HepG2 (cell line): ENCODE measurements at regions not wholly inside any gene's neighbourhood (a gene's known extent, or its start where the extent isn't known, plus 50 kb on each side); places are given as distances from the start of the nearest gene placed in this dataset.
A peak's percentile ranks its signal among the peaks of the same experiment; 100 is the strongest.

Experiments used
- ATAC-seq: fragments of 200-7000 bp; cut with Tn5 transposase; 3 replicates; pipeline ENCODE4 v1.9.1; 2020; ENCODE audit warnings: mild to moderate bottlenecking, moderate library complexity
- BruUV-seq: library from RNA; stranded (reverse); fragments of 400-500 nt; replicated peaks from 2 replicates; lab custom pipeline; 2021; lab: Mats Ljungman, UMichigan
- CTCF ChIA-PET: fragments of 300-600 bp; formaldehyde crosslinking; extraction: SDS; loops from one replicate; lab custom pipeline; 2021; ENCODE audit warnings: low total read pairs, inconsistent platforms, low intra/inter-chr PET ratio; lab: Yijun Ruan, JAX
- POLR2A ChIA-PET: fragments of 350-600 bp; sonication (Branson Sonifier 250); formaldehyde crosslinking; loops from one replicate; lab custom pipeline; 2020; ENCODE audit warnings: antibody characterized with exemption, inconsistent platforms; lab: Yijun Ruan, JAX
- DNase-seq: peaks from one replicate; pipeline ENCODE4 v3.0.0-alpha.2; 2015; ENCODE audit warnings: low spot score
- FAIRE-seq: peaks from 3 replicates; lab custom pipeline; 2011; peaks lifted over from hg19 to GRCh38; lab: Jason Lieb, UNC
- H2AFZ ChIP-seq: one replicate; pipeline ENCODE4 v1.6.1; 2011; ENCODE audit warnings: low read length, inconsistent platforms
- H3K27ac ChIP-seq: fragments of 300-600 bp; 3 replicates; pipeline ENCODE4 v1.8.0; 2011; ENCODE audit warnings: mixed run types, mild to moderate bottlenecking, mixed read lengths, low read length, inconsistent platforms; ENCODE audit not compliant: insufficient read depth; ENCODE audit errors: extremely low read length
- H3K27me3 ChIP-seq, 2 experiments: fragments of 200-600 bp in 1 of 2; 2 replicates in 1 of 2; 3 replicates in 1 of 2; pipeline versions ENCODE4 v1.6.0 to v1.8.0; 2011; ENCODE audit warnings: low read length in 2 of 2, mild to moderate bottlenecking in 2 of 2, moderate library complexity in 2 of 2, inconsistent platforms in 1 of 2; ENCODE audit not compliant: insufficient read depth in 2 of 2, control insufficient read depth in 1 of 2
- H3K36me3 ChIP-seq, 2 experiments: fragments of 200-600 bp in 1 of 2; replicated peaks in 1 of 2; 2 replicates in 1 of 2; 3 replicates in 1 of 2; pipeline versions ENCODE4 v1.5.1 to v1.8.0; 2011; ENCODE audit warnings: low read length in 2 of 2, inconsistent platforms in 1 of 2; ENCODE audit not compliant: insufficient read depth in 2 of 2, control insufficient read depth in 1 of 2
- H3K4me1 ChIP-seq: 2 replicates; pipeline ENCODE4 v1.5.1; 2012; ENCODE audit warnings: low read length, inconsistent platforms; ENCODE audit not compliant: insufficient read depth
- H3K4me2 ChIP-seq: 2 replicates; pipeline ENCODE4 v1.6.0; 2011; ENCODE audit warnings: low read depth, low read length, inconsistent platforms
- H3K4me3 ChIP-seq, 3 experiments: fragments of 200-600 bp in 1 of 3; sonication (generic), shearing (Covaris generic) in 1 of 3; replicated peaks in 1 of 3; 2 replicates each; pipeline ENCODE4 v1.5.1; 2011 to 2016; ENCODE audit warnings: low read length in 3 of 3, inconsistent platforms in 2 of 3, low read depth in 2 of 3, mild to moderate bottlenecking in 2 of 3, control low read depth in 1 of 3, mixed read lengths in 1 of 3; ENCODE audit not compliant: insufficient read depth in 1 of 3
- H3K79me2 ChIP-seq: one replicate; pipeline ENCODE4 v1.6.1; 2011; ENCODE audit warnings: low read length, inconsistent platforms; ENCODE audit not compliant: insufficient read depth
- H3K9ac ChIP-seq: 2 replicates; pipeline ENCODE4 v1.6.0; 2011; ENCODE audit warnings: mild to moderate bottlenecking, low read depth, low read length, inconsistent platforms; ENCODE audit not compliant: insufficient read depth
- H3K9me3 ChIP-seq: 2 replicates; pipeline ENCODE4 v1.5.1; 2012; ENCODE audit warnings: mild to moderate bottlenecking, low read length
- H4K20me1 ChIP-seq: 2 replicates; pipeline ENCODE4 v1.6.0; 2011; ENCODE audit warnings: inconsistent platforms, mild to moderate bottlenecking, low read length, moderate library complexity; ENCODE audit not compliant: insufficient read depth
- CREB1 ChIP-seq, 2 experiments: fragments of 450-650 bp in 1 of 2; IDR thresholded peaks; 2 replicates each; pipeline ENCODE4 v1.6.1; 2016 to 2017; ENCODE audit warnings: control low read depth in 1 of 2, mild to moderate bottlenecking in 1 of 2, missing compliant biosample characterization in 1 of 2, missing genetic modification characterization in 1 of 2
- ELK4 ChIP-seq: sonication (generic); formaldehyde crosslinking; IDR thresholded peaks from 2 replicates; pipeline ENCODE4 v1.9.0; 2021; ENCODE audit warnings: missing genetic modification reagents, borderline replicate concordance
- IRF1 ChIP-seq: sonication (generic); formaldehyde crosslinking; IDR thresholded peaks from 2 replicates; pipeline ENCODE4 v1.4.0; 2020; ENCODE audit warnings: low read depth, mild to moderate bottlenecking, missing genetic modification reagents
- MAFK ChIP-seq, 2 experiments: IDR thresholded peaks in 1 of 2; conservative IDR thresholded peaks in 1 of 2; 2 replicates each; pipeline ENCODE4 v1.6.1; 2011; ENCODE audit warnings: improper control_type of control experiment in 2 of 2, low read length in 2 of 2
- NFATC3 ChIP-seq: sonication (generic); formaldehyde crosslinking; IDR thresholded peaks from 2 replicates; pipeline ENCODE4 v1.5.1; 2020; ENCODE audit warnings: mild to moderate bottlenecking, missing genetic modification reagents
- NFE2L2 ChIP-seq: fragments of 150-350 bp; IDR thresholded peaks from 2 replicates; pipeline ENCODE4 v1.6.1; 2014; ENCODE audit warnings: low read length
- TBX2 ChIP-seq: sonication (generic); formaldehyde crosslinking; IDR thresholded peaks from 2 replicates; pipeline ENCODE4 v1.5.0; 2020; ENCODE audit warnings: missing genetic modification reagents, mild to moderate bottlenecking, borderline replicate concordance
- XBP1 ChIP-seq: sonication (generic); formaldehyde crosslinking; IDR thresholded peaks from 2 replicates; pipeline ENCODE4 v1.5.0; 2020; ENCODE audit warnings: missing genetic modification reagents
- ZNF251 ChIP-seq: sonication (generic); formaldehyde crosslinking; IDR thresholded peaks from 2 replicates; pipeline ENCODE4 v1.9.0; 2021; ENCODE audit warnings: mild to moderate bottlenecking, missing genetic modification reagents
- ZNF382 ChIP-seq: sonication (generic); formaldehyde crosslinking; IDR thresholded peaks from 2 replicates; pipeline ENCODE4 v1.5.0; 2020; ENCODE audit warnings: missing genetic modification reagents, mild to moderate bottlenecking, borderline replicate concordance
- ZNF720 ChIP-seq: sonication (generic); formaldehyde crosslinking; IDR thresholded peaks from 2 replicates; pipeline ENCODE4 v1.4.0; 2020; ENCODE audit warnings: missing genetic modification reagents
- WGBS: methylation state at CpG from one replicate; pipeline ENCODE4 v1.1.6; 2017; ENCODE audit warnings: low lambda C conversion rate; 5-methylcytosine and 5-hydroxymethylcytosine counted together
- in situ Hi-C: cut with HindIII; loops from 2 replicates; pipeline ENCODE4 v1.10.0; 2017; ENCODE audit warnings: low pct_unique_long_range_greater_than_20kb; ENCODE audit not compliant: extremely low pct_ligation_motif_present
- intact Hi-C: fragments of 100-400 bp; cut with micrococcal nuclease; formaldehyde crosslinking; loops from one replicate; pipeline ENCODE4 v1.10.0; 2022; ENCODE audit not compliant: unreplicated experiment

DNA sequence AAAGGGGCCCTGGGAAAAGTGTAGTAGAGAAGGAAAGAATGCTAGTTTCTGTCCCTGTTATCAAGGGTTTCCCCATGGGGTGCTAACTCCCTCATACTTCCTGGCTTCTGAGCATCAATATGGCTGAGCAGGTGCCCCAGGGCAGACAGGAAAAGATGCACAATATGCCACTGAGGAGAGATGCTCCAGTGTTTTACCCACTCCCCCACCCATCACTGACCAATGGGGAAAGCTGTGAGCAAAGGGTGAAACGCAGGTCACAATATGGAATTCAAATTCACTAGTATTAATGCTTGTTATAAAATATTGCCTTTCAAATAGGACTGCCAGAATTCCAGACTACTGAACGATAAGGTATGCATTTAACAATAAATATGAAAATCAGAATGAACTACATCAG is 187.5 kb upstream of the CTNNB1 start (continued):
- no peak for TF ChIP-seq CREB1 (IDR thresholded peaks at IDR 0.05)
- TF ChIP-seq CREB1 (CRISPR knock-in tag; IDR thresholded peaks at IDR 0.05) = no peak
- no peak for TF ChIP-seq ZNF251 (CRISPR knock-in tag)
- no peak for TF ChIP-seq ELK4 (CRISPR knock-in tag)
- TF ChIP-seq TBX2 (CRISPR knock-in tag) = no peak
- no peak for TF ChIP-seq ZNF382 (CRISPR knock-in tag)
- no peak for TF ChIP-seq IRF1 (CRISPR knock-in tag)
- no peak for TF ChIP-seq NFATC3 (CRISPR knock-in tag)
- no peak for TF ChIP-seq XBP1 (CRISPR knock-in tag)

DNA sequence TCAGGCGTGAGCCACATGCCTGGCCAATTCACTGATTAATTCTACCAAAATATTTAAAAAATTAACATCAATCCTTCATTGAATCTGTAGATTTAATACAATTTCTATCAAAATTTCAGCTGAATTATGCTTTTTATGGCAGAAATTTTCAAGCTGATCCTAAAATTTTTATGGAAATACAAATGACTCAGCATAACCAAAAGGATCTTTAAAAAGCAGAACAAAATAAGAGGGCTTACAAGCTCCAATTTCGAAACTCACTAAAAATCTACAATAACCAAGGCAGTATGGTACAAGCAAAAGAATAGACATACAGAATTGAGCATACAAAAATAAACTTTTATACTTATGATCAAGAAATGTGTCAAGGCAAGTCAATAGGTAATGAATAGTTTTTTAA is 180.4 kb upstream of the CTNNB1 start:
- WGBS = 30% methylated on average over 2 of the region's 2 CpGs
- H4K20me1 ChIP-seq = no peaks in the 10 kb centered on the region
- DNase-seq = no peak
- H3K4me2 ChIP-seq = no peak overlapping the region
- no peaks in the 10 kb centered on the region for H3K4me1 ChIP-seq
- ChIA-PET POLR2A (no interaction called here), CTCF (no interaction called here)
- H3K27ac ChIP-seq = no peak overlapping the region
- no peaks in the 10 kb centered on the region for H3K79me2 ChIP-seq
- in situ Hi-C loops = no loop called here
- no peaks in the 10 kb centered on the region for H3K9me3 ChIP-seq
- no peaks in the 10 kb centered on the region for H3K27me3 ChIP-seq
- no peak for FAIRE-seq
- ATAC-seq = no peak
- H3K4me3 ChIP-seq = no peak overlapping the region
- no peak overlapping the region for H2AFZ ChIP-seq
- H3K36me3 ChIP-seq = no peaks in the 10 kb centered on the region
- TF ChIP-seq MAFK (conservative IDR thresholded peaks at IDR 0.05 in 1 of 2, IDR thresholded peaks at IDR 0.05 in 1 of 2; ENCODE audit: low read length in 2 of 2) = peak in 1 of 2 experiments; percentile 43; a peak in 2 of 4 replicates
- TF ChIP-seq ZNF720 = no peak
- TF ChIP-seq NFE2L2 = peak; percentile 30; the same call in 1 of the 2 replicates
- TF ChIP-seq, all 625 proteins: peak for 2
- no peak overlapping the region for H3K9ac ChIP-seq
- intact Hi-C loops = no loop called here
- no TSS peak for BruUV-seq
